DND-41 (cell line): ENCODE measurements at regions not wholly inside any gene's neighbourhood (a gene's known extent, or its start where the extent isn't known, plus 50 kb on each side); places are given as distances from the start of the nearest gene placed in this dataset.

Experiments
- ATAC-seq: fragments of 200-7000 bp; cut with Tn5 transposase; 3 replicates; pipeline ENCODE4 v1.9.1; 2021; ENCODE audit warnings: low read depth; ENCODE audit not compliant: insufficient read depth
- DNase-seq: peaks from one replicate; pipeline ENCODE4 v3.0.0-alpha.2; 2020
- H2AFZ ChIP-seq: 2 replicates; pipeline ENCODE4 v1.6.0; 2012; ENCODE audit warnings: low read depth, low read length
- H3K27ac ChIP-seq: 2 replicates; pipeline ENCODE4 v1.5.1; 2012; ENCODE audit warnings: low read length, inconsistent platforms
- H3K27me3 ChIP-seq: fragments of 200-600 bp; sonication (generic); 2 replicates; pipeline ENCODE4 v1.6.0; 2012; ENCODE audit warnings: low read length, mild to moderate bottlenecking, inconsistent platforms; ENCODE audit not compliant: insufficient read depth, poor library complexity
- H3K36me3 ChIP-seq: 2 replicates; pipeline ENCODE4 v1.5.1; 2012; ENCODE audit warnings: low read length, inconsistent platforms; ENCODE audit not compliant: insufficient read depth
- H3K4me1 ChIP-seq: 2 replicates; pipeline ENCODE4 v1.5.1; 2012; ENCODE audit warnings: mild to moderate bottlenecking, low read length; ENCODE audit not compliant: insufficient read depth
- H3K4me2 ChIP-seq: 2 replicates; pipeline ENCODE4 v1.6.0; 2012; ENCODE audit warnings: mild to moderate bottlenecking, moderate library complexity, low read length, inconsistent platforms; ENCODE audit not compliant: insufficient read depth
- H3K4me3 ChIP-seq, 2 experiments: fragments of 200-600 bp in 1 of 2; shearing (Covaris generic) in 1 of 2; 2 replicates each; pipeline ENCODE4 v1.5.1; 2012 to 2016; ENCODE audit warnings: inconsistent platforms in 2 of 2, low read length in 2 of 2, mild to moderate bottlenecking in 2 of 2, low read depth in 1 of 2, moderate library complexity in 1 of 2
- H3K79me2 ChIP-seq: 2 replicates; pipeline ENCODE4 v1.6.0; 2012; ENCODE audit warnings: low read length, inconsistent platforms; ENCODE audit not compliant: insufficient read depth
- H3K9ac ChIP-seq: 2 replicates; pipeline ENCODE4 v1.6.0; 2012; ENCODE audit warnings: low read depth, mild to moderate bottlenecking, inconsistent platforms, low read length, moderate library complexity
- H3K9me3 ChIP-seq: 2 replicates; pipeline ENCODE4 v1.5.1; 2012; ENCODE audit warnings: low read length, moderate library complexity, mild to moderate bottlenecking, inconsistent platforms; ENCODE audit not compliant: insufficient read depth, severe bottlenecking
- H4K20me1 ChIP-seq: 2 replicates; pipeline ENCODE4 v1.6.0; 2012; ENCODE audit warnings: low read length; ENCODE audit not compliant: insufficient read depth
- CTCF ChIP-seq: IDR thresholded peaks from 2 replicates; pipeline ENCODE4 v1.5.1; 2012; ENCODE audit warnings: borderline replicate concordance, low read length, moderate library complexity, mild to moderate bottlenecking; ENCODE audit not compliant: poor library complexity, severe bottlenecking; ENCODE audit errors: extremely low read depth
- EZH2 ChIP-seq: IDR thresholded peaks from 3 replicates; pipeline ENCODE4 v1.6.1; 2012; ENCODE audit warnings: borderline replicate concordance, low read depth, mild to moderate bottlenecking, moderate library complexity, low read length, inconsistent platforms; ENCODE audit not compliant: severe bottlenecking

DNA sequence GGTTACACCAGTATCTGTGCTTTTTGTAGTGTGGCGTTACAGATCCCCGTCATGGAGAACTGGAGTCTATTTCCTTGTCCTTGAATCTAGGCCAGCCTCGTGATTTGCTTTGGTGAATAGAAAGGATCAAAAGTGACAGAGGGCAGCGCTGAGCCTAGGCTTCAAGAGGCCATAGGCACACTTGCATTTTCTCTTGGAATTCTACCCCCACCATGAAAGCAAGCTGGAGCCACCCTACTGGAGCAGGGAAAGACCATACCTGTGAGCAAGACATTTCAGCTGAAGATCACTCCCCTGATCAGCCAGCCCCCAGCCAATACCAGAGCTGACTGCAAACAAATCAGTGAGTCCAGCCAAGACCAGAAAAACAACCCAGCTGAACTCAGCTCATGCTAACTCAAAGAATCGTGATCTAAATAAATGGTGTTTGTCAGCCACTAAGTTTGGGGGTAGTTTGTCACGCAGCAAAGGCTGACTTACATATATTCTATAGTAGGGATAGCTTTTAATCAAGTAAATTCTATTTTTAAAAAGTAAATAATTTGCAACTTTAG, 521.9 kb upstream of the TBX3 start:
- TF ChIP-seq EZH2 (no peak), CTCF (no peak)
- no peaks in the 10 kb centered on the region for H3K4me1 ChIP-seq
- no peaks in the 10 kb centered on the region for H3K79me2 ChIP-seq
- H4K20me1 ChIP-seq, result no peaks in the 10 kb centered on the region; the same call in 1 of the 2 replicates
- H3K9ac ChIP-seq, result no peak overlapping the region
- no peak overlapping the region for H2AFZ ChIP-seq
- no peak for DNase-seq
- H3K9me3 ChIP-seq, result no peaks in the 10 kb centered on the region
- H3K27ac ChIP-seq, result no peak overlapping the region
- no peak overlapping the region for H3K4me3 ChIP-seq
- H3K36me3 ChIP-seq, result no peaks in the 10 kb centered on the region
- no peak for ATAC-seq
- H3K27me3 ChIP-seq, result peaks cover 7% of the 10 kb centered on the region
- no peak overlapping the region for H3K4me2 ChIP-seq

- ATAC-seq, result no peak
- no peak overlapping the region for H2AFZ ChIP-seq
- H3K4me2 ChIP-seq, result no peak overlapping the region
- no peaks in the 10 kb centered on the region for H3K4me1 ChIP-seq
- no peaks in the 10 kb centered on the region for H3K9me3 ChIP-seq
- peaks cover 7% of the 10 kb centered on the region for H3K27me3 ChIP-seq
- H3K27ac ChIP-seq, result no peak overlapping the region
- H3K36me3 ChIP-seq, result no peaks in the 10 kb centered on the region
- no peak for DNase-seq
- no peaks in the 10 kb centered on the region; the same call in 1 of the 2 replicates for H4K20me1 ChIP-seq
- TF ChIP-seq CTCF, result no peak
- no peak for TF ChIP-seq EZH2
- no peaks in the 10 kb centered on the region for H3K79me2 ChIP-seq
- no peak overlapping the region for H3K9ac ChIP-seq
- no peak overlapping the region for H3K4me3 ChIP-seq
Measured at GRCh38 chr12:115204957-115205754, 521.2 kb upstream of the TBX3 start.

DNA sequence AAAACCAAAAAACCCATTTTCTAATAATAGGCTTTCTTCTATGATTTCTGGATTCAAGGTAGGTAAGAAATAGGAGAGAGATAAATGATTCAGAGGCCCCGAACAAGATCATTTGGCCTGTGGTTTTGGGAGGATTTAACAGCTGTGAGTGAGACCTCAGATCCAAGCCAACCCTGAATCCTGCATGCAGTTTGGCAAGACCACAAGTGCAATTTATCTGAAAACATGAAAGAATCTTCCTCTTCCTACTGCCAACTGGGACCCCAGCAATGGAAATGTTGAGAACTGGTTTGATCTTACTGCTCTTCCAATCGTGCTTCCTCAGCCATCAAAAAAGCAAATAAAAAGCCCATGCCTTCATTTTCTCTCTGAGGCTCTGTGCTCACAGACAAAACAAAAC, 519.7 kb upstream of the TBX3 start:
- no peak overlapping the region for H2AFZ ChIP-seq
- ATAC-seq (no peak), DNase-seq (no peak)
- TF ChIP-seq EZH2 (no peak), CTCF (no peak)
- H3K79me2 ChIP-seq, result no peaks in the 10 kb centered on the region
- no peak overlapping the region for H3K4me3 ChIP-seq
- no peak overlapping the region for H3K9ac ChIP-seq
- no peaks in the 10 kb centered on the region for H3K9me3 ChIP-seq
- no peaks in the 10 kb centered on the region for H3K36me3 ChIP-seq
- no peaks in the 10 kb centered on the region for H3K4me1 ChIP-seq
- H3K27ac ChIP-seq, result no peak overlapping the region
- peaks cover 7% of the 10 kb centered on the region for H3K27me3 ChIP-seq
- no peak overlapping the region for H3K4me2 ChIP-seq
- no peaks in the 10 kb centered on the region; the same call in 1 of the 2 replicates for H4K20me1 ChIP-seq
